Liver (tissue), 3 donors: ENCODE measurements at regions not wholly inside any gene's neighbourhood (a gene's known extent, or its start where the extent isn't known, plus 50 kb on each side); places are given as distances from the start of the nearest gene placed in this dataset.

ENCODE experiments used
- ATF3 ChIP-seq: IDR thresholded peaks from 2 replicates; pipeline ENCODE4 v1.6.1; 2016; ENCODE audit warnings: antibody characterized with exemption
- CTCF ChIP-seq: fragments of 150-350 bp; IDR thresholded peaks from 2 replicates; pipeline ENCODE4 v1.5.1; 2017; ENCODE audit warnings: improper control_type of control experiment, low read depth, low read length; ENCODE audit not compliant: missing input control
- FOXA1 ChIP-seq: IDR thresholded peaks from 2 replicates; pipeline ENCODE4 v1.6.1; 2016; ENCODE audit warnings: antibody characterized with exemption
- GABPA ChIP-seq, 2 donors: IDR thresholded peaks in 1 of 2; conservative IDR thresholded peaks in 1 of 2; 2 replicates each; pipeline ENCODE4 v1.6.1; 2016; ENCODE audit warnings: antibody characterized with exemption in 2 of 2, mild to moderate bottlenecking in 1 of 2, moderate library complexity in 1 of 2
- HNF4A ChIP-seq, 2 donors: conservative IDR thresholded peaks; 2 replicates each; pipeline ENCODE4 v1.6.1; 2016; ENCODE audit warnings: antibody characterized with exemption in 2 of 2, mild to moderate bottlenecking in 2 of 2
- RXRA ChIP-seq, 2 donors: IDR thresholded peaks; 2 replicates each; pipeline ENCODE4 v1.6.1; 2017 to 2018; ENCODE audit warnings: antibody characterized with exemption in 2 of 2, mild to moderate bottlenecking in 1 of 2
- SP1 ChIP-seq: IDR thresholded peaks from 2 replicates; pipeline ENCODE4 v1.6.1; 2018; ENCODE audit warnings: antibody characterized with exemption, mild to moderate bottlenecking
- TAF1 ChIP-seq: conservative IDR thresholded peaks from 2 replicates; pipeline ENCODE4 v1.6.1; 2016; ENCODE audit warnings: antibody characterized with exemption, mild to moderate bottlenecking
- donor health status: healthy.
- donor health status: healthy.

GRCh38 chr2:164351536-164351935 lies 269.7 kb downstream of the GRB14 start:
- TF ChIP-seq GABPA (IDR thresholded peaks at IDR 0.05 in 1 of 2, conservative IDR thresholded peaks at IDR 0.05 in 1 of 2) (no peak), TAF1 (no peak), FOXA1 (no peak), ATF3 (no peak), RXRA (IDR thresholded peaks at IDR 0.05) (no peak), CTCF (no peak), HNF4A (conservative IDR thresholded peaks at IDR 0.05) (no peak), SP1 (no peak)
